Uterus (tissue), 2 donors: ENCODE measurements at regions not wholly inside any gene's neighbourhood (a gene's known extent, or its start where the extent isn't known, plus 50 kb on each side); places are given as distances from the start of the nearest gene placed in this dataset.

ENCODE experiments used
- POLR2A ChIP-seq, 2 donors: fragments of 450-650 bp; IDR thresholded peaks; one replicate each; pipeline ENCODE4 v1.6.1; 2016; ENCODE audit warnings: antibody characterized with exemption in 2 of 2, mild to moderate bottlenecking in 1 of 2, moderate library complexity in 1 of 2
- TF ChIP-seq, protein P1 (sequence below), 4 experiments: fragments of 200-600 bp in 2 of 4; fragments of 450-650 bp in 2 of 4; sonication (generic) in 2 of 4; IDR thresholded peaks; one replicate each; pipeline ENCODE4 v1.5.1; 2016 to 2019; ENCODE audit warnings: antibody characterized with exemption in 4 of 4, mild to moderate bottlenecking in 2 of 4, moderate library complexity in 1 of 4

DNA sequence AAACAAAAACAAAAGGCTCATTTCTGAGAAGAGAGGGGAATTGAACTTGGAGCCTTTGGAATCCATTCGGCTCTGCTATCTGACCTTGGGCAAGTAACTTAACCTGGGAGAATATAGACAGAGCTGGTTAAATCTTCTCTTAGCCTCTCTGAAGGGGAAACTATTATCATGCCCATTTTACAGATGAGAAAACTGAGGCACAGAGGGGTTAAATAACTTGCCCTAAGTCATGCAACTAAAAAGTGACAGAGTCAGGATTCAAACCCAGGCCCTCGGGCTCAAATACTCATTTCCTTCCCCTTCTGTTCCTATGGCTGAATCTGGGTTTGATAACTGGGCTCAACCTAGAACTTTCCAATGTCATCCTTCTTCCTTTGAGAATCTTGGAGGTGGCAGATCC, 291.3 kb upstream of the MSX2 start:
- no peak for TF ChIP-seq POLR2A (IDR thresholded peaks at IDR 0.05)
- TF ChIP-seq, protein P1, sequence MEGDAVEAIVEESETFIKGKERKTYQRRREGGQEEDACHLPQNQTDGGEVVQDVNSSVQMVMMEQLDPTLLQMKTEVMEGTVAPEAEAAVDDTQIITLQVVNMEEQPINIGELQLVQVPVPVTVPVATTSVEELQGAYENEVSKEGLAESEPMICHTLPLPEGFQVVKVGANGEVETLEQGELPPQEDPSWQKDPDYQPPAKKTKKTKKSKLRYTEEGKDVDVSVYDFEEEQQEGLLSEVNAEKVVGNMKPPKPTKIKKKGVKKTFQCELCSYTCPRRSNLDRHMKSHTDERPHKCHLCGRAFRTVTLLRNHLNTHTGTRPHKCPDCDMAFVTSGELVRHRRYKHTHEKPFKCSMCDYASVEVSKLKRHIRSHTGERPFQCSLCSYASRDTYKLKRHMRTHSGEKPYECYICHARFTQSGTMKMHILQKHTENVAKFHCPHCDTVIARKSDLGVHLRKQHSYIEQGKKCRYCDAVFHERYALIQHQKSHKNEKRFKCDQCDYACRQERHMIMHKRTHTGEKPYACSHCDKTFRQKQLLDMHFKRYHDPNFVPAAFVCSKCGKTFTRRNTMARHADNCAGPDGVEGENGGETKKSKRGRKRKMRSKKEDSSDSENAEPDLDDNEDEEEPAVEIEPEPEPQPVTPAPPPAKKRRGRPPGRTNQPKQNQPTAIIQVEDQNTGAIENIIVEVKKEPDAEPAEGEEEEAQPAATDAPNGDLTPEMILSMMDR (IDR thresholded peaks at IDR 0.05): no peak
